Aorta (tissue), 5 donors: ENCODE measurements at regions not wholly inside any gene's neighbourhood (a gene's known extent, or its start where the extent isn't known, plus 50 kb on each side); places are given as distances from the start of the nearest gene placed in this dataset.

ENCODE experiments used
- ATAC-seq: fragments of 200-7000 bp; cut with Tn5 transposase; one replicate; pipeline ENCODE4 v1.9.1; 2022; ENCODE audit warnings: moderate library complexity; ENCODE audit not compliant: low FRiP score
- DNase-seq, 2 donors: peaks; one replicate each; pipeline ENCODE4 v3.0.0-alpha.2; 2020
- H3K27ac ChIP-seq, 2 donors: one replicate each; pipeline ENCODE4 v1.5.1; 2013; ENCODE audit warnings: low read length in 2 of 2, mild to moderate bottlenecking in 2 of 2, moderate library complexity in 2 of 2, control low read depth in 1 of 2, inconsistent platforms in 1 of 2, low read depth in 1 of 2
- H3K27me3 ChIP-seq, 2 donors: one replicate each; pipeline ENCODE4 v1.6.1; 2013; ENCODE audit warnings: control low read depth in 1 of 2, low read length in 1 of 2, mild to moderate bottlenecking in 1 of 2, moderate library complexity in 1 of 2; ENCODE audit not compliant: insufficient read depth in 2 of 2, control insufficient read depth in 1 of 2
- H3K36me3 ChIP-seq, 2 donors: one replicate each; pipeline ENCODE4 v1.6.1; 2013; ENCODE audit warnings: control low read depth in 1 of 2, low read length in 1 of 2, mild to moderate bottlenecking in 1 of 2; ENCODE audit not compliant: insufficient read depth in 2 of 2, control insufficient read depth in 1 of 2
- H3K4me1 ChIP-seq, 2 donors: one replicate each; pipeline ENCODE4 v1.6.1; 2013; ENCODE audit warnings: low read length in 2 of 2, control low read depth in 1 of 2, mild to moderate bottlenecking in 1 of 2, moderate library complexity in 1 of 2; ENCODE audit not compliant: insufficient read depth in 2 of 2, control insufficient read depth in 1 of 2
- H3K4me3 ChIP-seq, 2 donors: one replicate each; pipeline ENCODE4 v1.5.1; 2013; ENCODE audit warnings: low read length in 2 of 2, control low read depth in 1 of 2, mild to moderate bottlenecking in 1 of 2
- H3K9me3 ChIP-seq: one replicate; pipeline ENCODE4 v1.6.1; 2013; ENCODE audit warnings: mild to moderate bottlenecking, low read length; ENCODE audit not compliant: control insufficient read depth
- WGBS, 2 donors: extraction: QIAGEN DNeasy Blood & Tissue Kit; methylation state at CpG; one replicate each; pipeline ENCODE4 v1.1.7; 2013; 5-methylcytosine and 5-hydroxymethylcytosine counted together
- intact Hi-C, 2 donors: fragments of 100-400 bp; cut with DNase I; formaldehyde crosslinking; loops; one replicate each; pipeline versions ENCODE4 v1.14.2 to v1.15.0; 2022
- donor health status: healthy with polysubstance abuse.
- donor health status: Bipolar disorder and iron deficiency.
- donor health status: DM: no; HTN: no; CAD: no.
- donor health status: DM: no; HTN: no; CAD: no.
- donor health status: DM: yes; HTN: yes; CAD: no.

- H3K4me3 ChIP-seq, result no peak overlapping the region
- no peaks in the 10 kb centered on the region for H3K27me3 ChIP-seq
- intact Hi-C loops, result no loop called here
- H3K27ac ChIP-seq, result no peak overlapping the region
- H3K36me3 ChIP-seq, result no peaks in the 10 kb centered on the region
- no peaks in the 10 kb centered on the region for H3K9me3 ChIP-seq
- H3K4me1 ChIP-seq, result no peaks in the 10 kb centered on the region
- ATAC-seq (no peak), DNase-seq (no peak)
Observed at GRCh38 chrX:139039041-139039440, 327.5 kb upstream of the FGF13 start.

GRCh38 chrX:139026811-139027210 lies 315.3 kb upstream of the FGF13 start:
- no peak for ATAC-seq
- H3K36me3 ChIP-seq, result no peaks in the 10 kb centered on the region
- no peaks in the 10 kb centered on the region for H3K9me3 ChIP-seq
- no peaks in the 10 kb centered on the region for H3K4me1 ChIP-seq
- H3K27ac ChIP-seq, result no peak overlapping the region
- intact Hi-C loops, result no loop called here
- WGBS, 2 donors, result 33 to 67% methylated on average over 1 of the region's 1 CpG
- no peak overlapping the region for H3K4me3 ChIP-seq
- no peak for DNase-seq
- H3K27me3 ChIP-seq, result no peaks in the 10 kb centered on the region

GRCh38 chrX:139026406-139026805 lies 314.9 kb upstream of the FGF13 start:
- 69 to 79% methylated on average over 2 of the region's 2 CpGs for WGBS, 2 donors
- intact Hi-C loops, result no loop called here
- Histone ChIP-seq H3K4me1 (no peaks in the 10 kb centered on the region), H3K4me3 (no peak overlapping the region), H3K27ac (no peak overlapping the region), H3K27me3 (no peaks in the 10 kb centered on the region), H3K36me3 (no peaks in the 10 kb centered on the region), H3K9me3 (no peaks in the 10 kb centered on the region)
- DNase-seq, result no peak
- ATAC-seq, result no peak

- H3K4me1 ChIP-seq, result no peaks in the 10 kb centered on the region
- H3K4me3 ChIP-seq, result no peak overlapping the region
- no peaks in the 10 kb centered on the region for H3K9me3 ChIP-seq
- no peak overlapping the region for H3K27ac ChIP-seq
- ATAC-seq (no peak), DNase-seq (no peak)
- H3K36me3 ChIP-seq, result no peaks in the 10 kb centered on the region
- intact Hi-C loops, result no loop called here
- H3K27me3 ChIP-seq, result no peaks in the 10 kb centered on the region
Observed at GRCh38 chrX:139025816-139026215, 314.3 kb upstream of the FGF13 start.

- Histone ChIP-seq H3K36me3 (no peaks in the 10 kb centered on the region), H3K4me1 (no peaks in the 10 kb centered on the region), H3K9me3 (no peaks in the 10 kb centered on the region), H3K27ac (no peak overlapping the region), H3K27me3 (no peaks in the 10 kb centered on the region), H3K4me3 (no peak overlapping the region)
- no peak for ATAC-seq
- intact Hi-C loops, result no loop called here
- DNase-seq, result no peak
- 69 to 85% methylated on average over 3 of the region's 3 CpGs for WGBS, 2 donors
Observed at GRCh38 chrX:139023531-139023930, 312.0 kb upstream of the FGF13 start.

- 54 to 67% methylated on average over 3 of the region's 3 CpGs for WGBS, 2 donors
- no peak for ATAC-seq
- Histone ChIP-seq H3K4me1 (no peaks in the 10 kb centered on the region), H3K36me3 (no peaks in the 10 kb centered on the region), H3K9me3 (no peaks in the 10 kb centered on the region), H3K27ac (no peak overlapping the region), H3K4me3 (no peak overlapping the region), H3K27me3 (no peaks in the 10 kb centered on the region)
- intact Hi-C loops, result no loop called here
- DNase-seq, result no peak
Observed at GRCh38 chrX:139020801-139021200, 309.3 kb upstream of the FGF13 start.

GRCh38 chrX:139018436-139018835 lies 306.9 kb upstream of the FGF13 start:
- Histone ChIP-seq H3K4me1 (no peaks in the 10 kb centered on the region), H3K36me3 (no peaks in the 10 kb centered on the region), H3K27me3 (no peaks in the 10 kb centered on the region), H3K4me3 (no peak overlapping the region), H3K9me3 (no peaks in the 10 kb centered on the region), H3K27ac (no peak overlapping the region)
- WGBS, 2 donors, result 26 to 36% methylated on average over 2 of the region's 2 CpGs
- intact Hi-C loops, result no loop called here
- ATAC-seq (no peak), DNase-seq (no peak)

GRCh38 chrX:139015627-139016026 lies 304.1 kb upstream of the FGF13 start:
- Histone ChIP-seq H3K36me3 (no peaks in the 10 kb centered on the region), H3K27ac (no peak overlapping the region), H3K4me3 (no peak overlapping the region), H3K4me1 (no peaks in the 10 kb centered on the region), H3K9me3 (no peaks in the 10 kb centered on the region), H3K27me3 (no peaks in the 10 kb centered on the region)
- DNase-seq (no peak), ATAC-seq (no peak)
- WGBS, 2 donors, result 93% methylated on average over 1 of the region's 1 CpG
- intact Hi-C loops, result no loop called here

- WGBS, 2 donors, result 77 to 86% methylated on average over 4 of the region's 4 CpGs
- Histone ChIP-seq H3K4me3 (no peak overlapping the region), H3K27me3 (no peaks in the 10 kb centered on the region), H3K4me1 (no peaks in the 10 kb centered on the region), H3K36me3 (no peaks in the 10 kb centered on the region), H3K9me3 (peaks cover 2% of the 10 kb centered on the region), H3K27ac (no peak overlapping the region)
- intact Hi-C loops, result no loop called here
- DNase-seq, result no peak
- ATAC-seq, result no peak
Observed at GRCh38 chrX:139008185-139008584, 296.7 kb upstream of the FGF13 start.
